ENCODE measurements at regions not wholly inside any gene's neighbourhood (a gene's known extent, or its start where the extent isn't known, plus 50 kb on each side); places are given as distances from the start of the nearest gene placed in this dataset.

DNA sequence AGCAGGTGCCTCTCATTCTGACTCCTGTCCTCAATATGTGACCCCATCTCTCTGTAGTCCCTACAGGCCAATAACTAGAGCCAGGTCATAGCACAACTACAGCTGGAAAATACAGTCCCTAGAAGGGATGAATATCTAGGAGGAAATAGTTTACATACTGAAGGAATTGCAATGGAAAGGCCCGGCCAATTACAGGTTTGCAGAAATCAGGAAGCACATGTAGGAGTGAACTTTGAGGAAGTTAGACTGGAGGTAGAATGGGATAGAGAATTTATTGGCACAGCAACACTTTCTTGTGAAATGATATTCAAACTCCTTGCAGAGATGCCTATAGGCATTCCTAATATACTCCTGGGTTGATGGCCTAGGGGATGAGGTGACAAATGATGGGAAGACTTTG is 257.3 kb downstream of the GRIN2B start:
- Histone ChIP-seq H3K27me3 (ENCODE audit: insufficient read depth, low read length) (no peaks in the 10 kb centered on the region), H3K9ac (ENCODE audit: low read length) (no peak overlapping the region), H3K79me2 (ENCODE audit: insufficient read depth, low read length) (no peaks in the 10 kb centered on the region), H3K36me3 (ENCODE audit: insufficient read depth, low read length) (no peaks in the 10 kb centered on the region), H3F3A (ENCODE audit: insufficient read depth, low read length) (no peaks in the 10 kb centered on the region), H3K9me3 (ENCODE audit: low read length) (no peaks in the 10 kb centered on the region), H3K4me2 (ENCODE audit: low read length) (no peak overlapping the region), H2AFZ (ENCODE audit: low read length) (no peak overlapping the region), H3K9me2 (ENCODE audit: low read depth, low read length) (no peaks in the 10 kb centered on the region), H3K4me1 (ENCODE audit: insufficient read depth, low read length, severe bottlenecking) (no peaks in the 10 kb centered on the region), H3K4me3 (ENCODE audit: low read depth, low read length, poor library complexity, severe bottlenecking) (no peak overlapping the region), H3K27ac (ENCODE audit: low read depth, low read length, poor library complexity, severe bottlenecking) (no peak overlapping the region), H4K20me1 (ENCODE audit: insufficient read depth, low read length) (no peaks in the 10 kb centered on the region)
- no peak for TF ChIP-seq EZH2 (IDR thresholded peaks at IDR 0.05; ENCODE audit: borderline replicate concordance, low read length)
- TF ChIP-seq, protein P1, sequence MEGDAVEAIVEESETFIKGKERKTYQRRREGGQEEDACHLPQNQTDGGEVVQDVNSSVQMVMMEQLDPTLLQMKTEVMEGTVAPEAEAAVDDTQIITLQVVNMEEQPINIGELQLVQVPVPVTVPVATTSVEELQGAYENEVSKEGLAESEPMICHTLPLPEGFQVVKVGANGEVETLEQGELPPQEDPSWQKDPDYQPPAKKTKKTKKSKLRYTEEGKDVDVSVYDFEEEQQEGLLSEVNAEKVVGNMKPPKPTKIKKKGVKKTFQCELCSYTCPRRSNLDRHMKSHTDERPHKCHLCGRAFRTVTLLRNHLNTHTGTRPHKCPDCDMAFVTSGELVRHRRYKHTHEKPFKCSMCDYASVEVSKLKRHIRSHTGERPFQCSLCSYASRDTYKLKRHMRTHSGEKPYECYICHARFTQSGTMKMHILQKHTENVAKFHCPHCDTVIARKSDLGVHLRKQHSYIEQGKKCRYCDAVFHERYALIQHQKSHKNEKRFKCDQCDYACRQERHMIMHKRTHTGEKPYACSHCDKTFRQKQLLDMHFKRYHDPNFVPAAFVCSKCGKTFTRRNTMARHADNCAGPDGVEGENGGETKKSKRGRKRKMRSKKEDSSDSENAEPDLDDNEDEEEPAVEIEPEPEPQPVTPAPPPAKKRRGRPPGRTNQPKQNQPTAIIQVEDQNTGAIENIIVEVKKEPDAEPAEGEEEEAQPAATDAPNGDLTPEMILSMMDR (IDR thresholded peaks at IDR 0.05; ENCODE audit: low read length): no peak

DNA sequence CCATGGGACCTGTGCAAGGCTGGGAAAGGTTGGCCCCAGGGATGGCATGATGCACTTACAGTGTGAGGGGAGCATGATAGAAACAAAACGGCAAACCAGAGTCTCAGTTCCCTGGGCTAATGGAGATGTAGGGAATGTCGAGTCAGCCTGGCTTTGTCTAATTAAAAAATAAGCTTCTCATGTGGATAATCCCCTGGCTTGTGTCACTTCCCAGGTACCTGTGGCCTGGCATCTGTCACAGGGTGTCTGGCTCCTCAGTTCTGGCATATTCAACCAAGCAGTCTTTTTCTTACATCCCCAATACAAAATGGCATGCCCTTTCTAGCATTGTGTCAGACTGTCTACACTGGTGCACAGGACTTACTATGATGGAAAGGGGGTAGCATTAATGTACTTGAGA is 261.4 kb downstream of the GRIN2B start:
- Histone ChIP-seq H3K4me3 (ENCODE audit: low read depth, low read length, poor library complexity, severe bottlenecking) (no peak overlapping the region), H3K9me3 (ENCODE audit: low read length) (no peaks in the 10 kb centered on the region), H3K79me2 (ENCODE audit: insufficient read depth, low read length) (no peaks in the 10 kb centered on the region), H3K27me3 (ENCODE audit: insufficient read depth, low read length) (no peaks in the 10 kb centered on the region), H3K9me2 (ENCODE audit: low read depth, low read length) (no peaks in the 10 kb centered on the region), H3K9ac (ENCODE audit: low read length) (no peak overlapping the region), H3F3A (ENCODE audit: insufficient read depth, low read length) (no peaks in the 10 kb centered on the region), H4K20me1 (ENCODE audit: insufficient read depth, low read length) (no peaks in the 10 kb centered on the region), H3K4me2 (ENCODE audit: low read length) (no peak overlapping the region), H3K4me1 (ENCODE audit: insufficient read depth, low read length, severe bottlenecking) (no peaks in the 10 kb centered on the region), H3K36me3 (ENCODE audit: insufficient read depth, low read length) (no peaks in the 10 kb centered on the region), H2AFZ (ENCODE audit: low read length) (no peak overlapping the region), H3K27ac (ENCODE audit: low read depth, low read length, poor library complexity, severe bottlenecking) (no peak overlapping the region)
- TF ChIP-seq, protein P1 (IDR thresholded peaks at IDR 0.05; ENCODE audit: low read length): no peak
- TF ChIP-seq EZH2 (IDR thresholded peaks at IDR 0.05; ENCODE audit: borderline replicate concordance, low read length): no peak

DNA sequence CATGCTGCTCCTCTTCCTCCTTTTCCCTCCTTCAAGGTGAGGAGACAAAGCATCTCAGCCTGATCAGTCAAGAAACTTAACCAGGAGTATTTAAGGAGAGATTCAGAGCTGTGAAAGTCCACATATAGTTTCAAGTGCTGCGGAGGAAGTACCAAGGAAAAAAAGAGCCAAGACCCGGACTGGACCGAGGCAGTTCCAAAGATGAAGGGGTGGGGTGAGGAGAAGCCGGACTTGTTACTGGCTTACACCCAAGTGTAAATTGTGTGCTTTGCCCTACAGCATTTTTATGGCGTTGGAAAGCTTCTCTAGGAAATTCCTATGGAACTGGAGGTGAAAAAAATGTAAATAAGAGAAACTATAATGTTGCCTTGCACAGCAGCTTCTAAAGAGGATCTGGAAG is 263.1 kb downstream of the GRIN2B start:
- no peaks in the 10 kb centered on the region for H3F3A ChIP-seq (ENCODE audit: insufficient read depth, low read length)
- H3K4me2 ChIP-seq (ENCODE audit: low read length): no peak overlapping the region
- H3K4me3 ChIP-seq (ENCODE audit: low read depth, low read length, poor library complexity, severe bottlenecking): no peak overlapping the region
- H3K9me3 ChIP-seq (ENCODE audit: low read length): no peaks in the 10 kb centered on the region
- no peak overlapping the region for H3K9ac ChIP-seq (ENCODE audit: low read length)
- no peaks in the 10 kb centered on the region for H3K27me3 ChIP-seq (ENCODE audit: insufficient read depth, low read length)
- no peaks in the 10 kb centered on the region for H4K20me1 ChIP-seq (ENCODE audit: insufficient read depth, low read length)
- H3K27ac ChIP-seq (ENCODE audit: low read depth, low read length, poor library complexity, severe bottlenecking): no peak overlapping the region
- no peak for TF ChIP-seq EZH2 (IDR thresholded peaks at IDR 0.05; ENCODE audit: borderline replicate concordance, low read length)
- TF ChIP-seq, protein P1 (IDR thresholded peaks at IDR 0.05; ENCODE audit: low read length): no peak
- no peaks in the 10 kb centered on the region for H3K36me3 ChIP-seq (ENCODE audit: insufficient read depth, low read length)
- H3K4me1 ChIP-seq (ENCODE audit: insufficient read depth, low read length, severe bottlenecking): no peaks in the 10 kb centered on the region
- H3K79me2 ChIP-seq (ENCODE audit: insufficient read depth, low read length): no peaks in the 10 kb centered on the region
- no peak overlapping the region for H2AFZ ChIP-seq (ENCODE audit: low read length)
- no peaks in the 10 kb centered on the region for H3K9me2 ChIP-seq (ENCODE audit: low read depth, low read length)

Measured in OCI-LY1 (cell line).